ENCODE measurements at regions not wholly inside any gene's neighbourhood (a gene's known extent, or its start where the extent isn't known, plus 50 kb on each side); places are given as distances from the start of the nearest gene placed in this dataset.

DNA sequence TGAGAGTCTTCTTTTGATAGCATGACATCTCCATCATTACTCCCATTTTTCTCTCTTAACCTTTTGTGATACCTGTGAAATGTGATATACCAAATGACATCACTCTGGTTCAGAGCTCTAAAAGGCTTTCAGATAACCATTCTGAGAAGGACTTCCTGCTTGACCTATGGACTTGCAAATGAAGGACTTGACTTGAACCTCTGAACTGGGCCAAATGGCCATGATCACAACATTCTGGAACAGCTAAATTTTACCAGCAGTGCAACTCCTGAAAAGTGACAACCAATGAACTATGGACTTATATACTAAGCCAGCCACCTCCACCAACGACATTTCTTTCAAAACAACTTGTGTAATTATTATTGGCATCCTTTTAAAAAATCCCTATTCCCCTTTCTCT is 1085.8 kb upstream of the CITED2 start:
- H3K27ac ChIP-seq (ENCODE audit: low read length) = no peak overlapping the region
- no peak overlapping the region for H3K9ac ChIP-seq (ENCODE audit: low read length)
- no peaks in the 10 kb centered on the region for H3K27me3 ChIP-seq (ENCODE audit: insufficient read depth, low read depth, low read length)
- no peaks in the 10 kb centered on the region for H4K20me1 ChIP-seq (ENCODE audit: insufficient read depth)
- no peaks in the 10 kb centered on the region for H3K9me2 ChIP-seq (ENCODE audit: insufficient read depth, low read length)
- no peaks in the 10 kb centered on the region for H3K79me2 ChIP-seq (replicated peaks; ENCODE audit: insufficient read depth, low read length)
- no peaks in the 10 kb centered on the region for H3F3A ChIP-seq (ENCODE audit: insufficient read depth, low read length, poor library complexity, severe bottlenecking)
- TF ChIP-seq TAF1 (IDR thresholded peaks at IDR 0.05; ENCODE audit: low read depth) (no peak), SMC3 (conservative IDR thresholded peaks at IDR 0.05; ENCODE audit: poor library complexity) (no peak), EP300 (conservative IDR thresholded peaks at IDR 0.05; ENCODE audit: poor library complexity, severe bottlenecking) (no peak), RAD21 (conservative IDR thresholded peaks at IDR 0.05) (no peak)
- TF ChIP-seq, protein P1, sequence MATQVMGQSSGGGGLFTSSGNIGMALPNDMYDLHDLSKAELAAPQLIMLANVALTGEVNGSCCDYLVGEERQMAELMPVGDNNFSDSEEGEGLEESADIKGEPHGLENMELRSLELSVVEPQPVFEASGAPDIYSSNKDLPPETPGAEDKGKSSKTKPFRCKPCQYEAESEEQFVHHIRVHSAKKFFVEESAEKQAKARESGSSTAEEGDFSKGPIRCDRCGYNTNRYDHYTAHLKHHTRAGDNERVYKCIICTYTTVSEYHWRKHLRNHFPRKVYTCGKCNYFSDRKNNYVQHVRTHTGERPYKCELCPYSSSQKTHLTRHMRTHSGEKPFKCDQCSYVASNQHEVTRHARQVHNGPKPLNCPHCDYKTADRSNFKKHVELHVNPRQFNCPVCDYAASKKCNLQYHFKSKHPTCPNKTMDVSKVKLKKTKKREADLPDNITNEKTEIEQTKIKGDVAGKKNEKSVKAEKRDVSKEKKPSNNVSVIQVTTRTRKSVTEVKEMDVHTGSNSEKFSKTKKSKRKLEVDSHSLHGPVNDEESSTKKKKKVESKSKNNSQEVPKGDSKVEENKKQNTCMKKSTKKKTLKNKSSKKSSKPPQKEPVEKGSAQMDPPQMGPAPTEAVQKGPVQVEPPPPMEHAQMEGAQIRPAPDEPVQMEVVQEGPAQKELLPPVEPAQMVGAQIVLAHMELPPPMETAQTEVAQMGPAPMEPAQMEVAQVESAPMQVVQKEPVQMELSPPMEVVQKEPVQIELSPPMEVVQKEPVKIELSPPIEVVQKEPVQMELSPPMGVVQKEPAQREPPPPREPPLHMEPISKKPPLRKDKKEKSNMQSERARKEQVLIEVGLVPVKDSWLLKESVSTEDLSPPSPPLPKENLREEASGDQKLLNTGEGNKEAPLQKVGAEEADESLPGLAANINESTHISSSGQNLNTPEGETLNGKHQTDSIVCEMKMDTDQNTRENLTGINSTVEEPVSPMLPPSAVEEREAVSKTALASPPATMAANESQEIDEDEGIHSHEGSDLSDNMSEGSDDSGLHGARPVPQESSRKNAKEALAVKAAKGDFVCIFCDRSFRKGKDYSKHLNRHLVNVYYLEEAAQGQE (IDR thresholded peaks at IDR 0.05; ENCODE audit: borderline replicate concordance) = no peak
- TF ChIP-seq, protein P2, sequence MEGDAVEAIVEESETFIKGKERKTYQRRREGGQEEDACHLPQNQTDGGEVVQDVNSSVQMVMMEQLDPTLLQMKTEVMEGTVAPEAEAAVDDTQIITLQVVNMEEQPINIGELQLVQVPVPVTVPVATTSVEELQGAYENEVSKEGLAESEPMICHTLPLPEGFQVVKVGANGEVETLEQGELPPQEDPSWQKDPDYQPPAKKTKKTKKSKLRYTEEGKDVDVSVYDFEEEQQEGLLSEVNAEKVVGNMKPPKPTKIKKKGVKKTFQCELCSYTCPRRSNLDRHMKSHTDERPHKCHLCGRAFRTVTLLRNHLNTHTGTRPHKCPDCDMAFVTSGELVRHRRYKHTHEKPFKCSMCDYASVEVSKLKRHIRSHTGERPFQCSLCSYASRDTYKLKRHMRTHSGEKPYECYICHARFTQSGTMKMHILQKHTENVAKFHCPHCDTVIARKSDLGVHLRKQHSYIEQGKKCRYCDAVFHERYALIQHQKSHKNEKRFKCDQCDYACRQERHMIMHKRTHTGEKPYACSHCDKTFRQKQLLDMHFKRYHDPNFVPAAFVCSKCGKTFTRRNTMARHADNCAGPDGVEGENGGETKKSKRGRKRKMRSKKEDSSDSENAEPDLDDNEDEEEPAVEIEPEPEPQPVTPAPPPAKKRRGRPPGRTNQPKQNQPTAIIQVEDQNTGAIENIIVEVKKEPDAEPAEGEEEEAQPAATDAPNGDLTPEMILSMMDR (IDR thresholded peaks at IDR 0.05; ENCODE audit: poor library complexity, severe bottlenecking) = no peak
- no peak overlapping the region for H2AFZ ChIP-seq (ENCODE audit: low read depth, low read length)
- H3K9me3 ChIP-seq (ENCODE audit: low read length) = no peaks in the 10 kb centered on the region
- no peak overlapping the region for H3K4me3 ChIP-seq (ENCODE audit: low read length)
- no peaks in the 10 kb centered on the region for H3K36me3 ChIP-seq (ENCODE audit: insufficient read depth, low read length)
- no peak overlapping the region for H3K4me2 ChIP-seq (ENCODE audit: low read length)

- H3F3A ChIP-seq (ENCODE audit: insufficient read depth, low read length, poor library complexity, severe bottlenecking) = no peaks in the 10 kb centered on the region
- H4K20me1 ChIP-seq (ENCODE audit: insufficient read depth) = no peaks in the 10 kb centered on the region
- no peak overlapping the region for H2AFZ ChIP-seq (ENCODE audit: low read depth, low read length)
- no peaks in the 10 kb centered on the region for H3K79me2 ChIP-seq (replicated peaks; ENCODE audit: insufficient read depth, low read length)
- H3K4me3 ChIP-seq (ENCODE audit: low read length) = no peak overlapping the region
- TF ChIP-seq EP300 (conservative IDR thresholded peaks at IDR 0.05; ENCODE audit: poor library complexity, severe bottlenecking) (no peak), RAD21 (conservative IDR thresholded peaks at IDR 0.05) (no peak), POLR2AphosphoS5 (IDR thresholded peaks at IDR 0.05) (no peak), MXI1 (conservative IDR thresholded peaks at IDR 0.05; ENCODE audit: poor library complexity, severe bottlenecking) (no peak), TAF1 (IDR thresholded peaks at IDR 0.05; ENCODE audit: low read depth) (no peak), EZH2 (IDR thresholded peaks at IDR 0.05; ENCODE audit: borderline replicate concordance, insufficient read depth, low read length, poor library complexity, severe bottlenecking) (no peak), SMC3 (conservative IDR thresholded peaks at IDR 0.05; ENCODE audit: poor library complexity) (no peak)
- TF ChIP-seq, protein P1 (IDR thresholded peaks at IDR 0.05; ENCODE audit: borderline replicate concordance) = no peak
- TF ChIP-seq, protein P2 (IDR thresholded peaks at IDR 0.05; ENCODE audit: poor library complexity, severe bottlenecking) = no peak
- no peaks in the 10 kb centered on the region for H3K9me3 ChIP-seq (ENCODE audit: low read length)
- H3K4me2 ChIP-seq (ENCODE audit: low read length) = no peak overlapping the region
- H3K9me2 ChIP-seq (ENCODE audit: insufficient read depth, low read length) = no peaks in the 10 kb centered on the region
- no peaks in the 10 kb centered on the region for H3K36me3 ChIP-seq (ENCODE audit: insufficient read depth, low read length)
- H3K27ac ChIP-seq (ENCODE audit: low read length) = no peak overlapping the region
- H3K9ac ChIP-seq (ENCODE audit: low read length) = no peak overlapping the region
- no peaks in the 10 kb centered on the region for H3K27me3 ChIP-seq (ENCODE audit: insufficient read depth, low read depth, low read length)
These were observed 1084.8 kb upstream of the CITED2 start for GRCh38 chr6:140459209-140459608.

Measured in neural cell (in vitro differentiated cells).